ENCODE measurements at regions not wholly inside any gene's neighbourhood (a gene's known extent, or its start where the extent isn't known, plus 50 kb on each side); places are given as distances from the start of the nearest gene placed in this dataset.

- H3K23me2 ChIP-seq (ENCODE audit: insufficient read length, low read depth, low read length, poor library complexity, severe bottlenecking) = no peaks in the 10 kb centered on the region
- H2BK12ac ChIP-seq (ENCODE audit: insufficient read length, low read depth, low read length) = no peak overlapping the region
- no peak overlapping the region for H2BK120ac ChIP-seq (ENCODE audit: low read depth, low read length, poor library complexity, severe bottlenecking)
- no peaks in the 10 kb centered on the region for H3K4me1 ChIP-seq (ENCODE audit: insufficient read depth, low read length)
- no peak for DNase-seq
- no peak overlapping the region for H2BK20ac ChIP-seq (ENCODE audit: low read depth, low read length, poor library complexity, severe bottlenecking)
- H3K4me2 ChIP-seq (ENCODE audit: insufficient read depth, insufficient read length, low read length) = no peak overlapping the region
- no peaks in the 10 kb centered on the region for H4K20me1 ChIP-seq (ENCODE audit: control insufficient read depth, insufficient read depth, insufficient read length)
- H4K91ac ChIP-seq (ENCODE audit: insufficient read length, low read depth, low read length) = no peak overlapping the region
- WGBS (ENCODE audit: extremely low coverage, insufficient read length, low lambda C conversion rate) = no CpG with 5 or more reads among the region's 1 CpG
- no peak overlapping the region for H3K27ac ChIP-seq (ENCODE audit: insufficient read length, low read depth, low read length)
- no peak for TF ChIP-seq CTCF (conservative IDR thresholded peaks at IDR 0.05)
- no peaks in the 10 kb centered on the region for H3K9me3 ChIP-seq (ENCODE audit: control insufficient read depth, low read depth, low read length)
- no peak overlapping the region for H3K4ac ChIP-seq (ENCODE audit: low read depth, low read length)
- no peak overlapping the region for H3K14ac ChIP-seq (ENCODE audit: insufficient read depth, low read length)
- no peak overlapping the region for H3K23ac ChIP-seq (ENCODE audit: insufficient read length, low read depth, low read length)
- H3K18ac ChIP-seq (ENCODE audit: insufficient read length, low read depth, low read length) = no peak overlapping the region
- no peaks in the 10 kb centered on the region for H3K79me1 ChIP-seq (ENCODE audit: insufficient read depth, low read depth, low read length, poor library complexity, severe bottlenecking)
- no peak overlapping the region for H4K5ac ChIP-seq (ENCODE audit: insufficient read length, low read depth, low read length)
- no peak overlapping the region for H3K27ac Mint-ChIP-seq
- H3K79me2 ChIP-seq (ENCODE audit: insufficient read depth, low read length) = no peaks in the 10 kb centered on the region
- peaks cover 1 to 6% (median 3%) of the 10 kb centered on the region in 3 experiments; a peak in 3 of 7 replicates for H3K36me3 Mint-ChIP-seq (ENCODE audit: insufficient read depth in 1 of 3, low read depth in 3 of 3)
- H3K56ac ChIP-seq (ENCODE audit: insufficient read length, low read depth, low read length) = no peak overlapping the region
- no peaks in the 10 kb centered on the region for H3K4me1 Mint-ChIP-seq
- no peaks in the 10 kb centered on the region for H3K27me3 ChIP-seq (ENCODE audit: insufficient read depth, low read length)
- peaks cover 0 to 3% of the 10 kb centered on the region in 2 experiments; a peak in 1 of 5 replicates for H3K9me3 Mint-ChIP-seq
- H2BK5ac ChIP-seq (ENCODE audit: insufficient read length, low read length) = no peak overlapping the region
- no peak overlapping the region for H2BK15ac ChIP-seq (ENCODE audit: low read depth, low read length)
- no peak overlapping the region for H3K4me3 Mint-ChIP-seq
- H3K9ac ChIP-seq (ENCODE audit: extremely low read depth, insufficient read length, low read length) = no peak overlapping the region
- no peak overlapping the region for H2AK5ac ChIP-seq (ENCODE audit: insufficient read length, low read length)
- no peak overlapping the region for H2AFZ ChIP-seq (ENCODE audit: low read length)
- H3T11ph ChIP-seq (ENCODE audit: low read length) = no peak overlapping the region
- no peak overlapping the region for H4K8ac ChIP-seq (replicated peaks; ENCODE audit: insufficient read length, low read depth, low read length)
- no peaks in the 10 kb centered on the region for H3K27me3 Mint-ChIP-seq (ENCODE audit: low read depth)
These were observed 298.6 kb upstream of the MAP2 start for GRCh38 chr2:209125291-209125690.

Data from H9 (cell line).